HCT116 (cell line): ENCODE measurements at regions not wholly inside any gene's neighbourhood (a gene's known extent, or its start where the extent isn't known, plus 50 kb on each side); places are given as distances from the start of the nearest gene placed in this dataset.

Experiments
- ATAC-seq: fragments of 200-7000 bp; cut with Tn5 transposase; 2 replicates; pipeline ENCODE4 v1.9.1; 2020; ENCODE audit warnings: mild to moderate bottlenecking, moderate library complexity
- BruUV-seq: library from RNA; stranded (reverse); fragments of 400-500 nt; replicated peaks from 2 replicates; lab custom pipeline; 2021; lab: Mats Ljungman, UMichigan
- CTCF ChIA-PET: fragments of 300-600 bp; sonication (Branson Sonifier 250); formaldehyde crosslinking; loops from one replicate; lab custom pipeline; 2021; ENCODE audit warnings: antibody characterized with exemption; lab: Charles Lee
- POLR2A ChIA-PET: fragments of 300-600, 350-600 bp; sonication (Branson Sonifier 250); formaldehyde crosslinking; loops from one replicate; lab custom pipeline; 2021; ENCODE audit warnings: antibody characterized with exemption; lab: Charles Lee
- RAD21 ChIA-PET, 2 experiments: fragments of 300-600 bp; sonication (Branson Sonifier 250); formaldehyde crosslinking; loops; one replicate each; lab custom pipeline; 2023; ENCODE audit warnings: low total read pairs in 2 of 2; ENCODE audit not compliant: uncharacterized antibody in 2 of 2, unreplicated experiment in 2 of 2, low non-redundant PET in 1 of 2; lab: Charles Lee
- DNase-seq: peaks from one replicate; pipeline ENCODE4 v3.0.0-alpha.2; 2010; ENCODE audit warnings: low read depth, low spot score
- H2AFZ ChIP-seq: fragments of 200-600 bp; shearing (Covaris generic), sonication (generic); 2 replicates; pipeline ENCODE4 v1.6.1; 2017; ENCODE audit warnings: low read depth, mixed run types, mixed read lengths, antibody characterized with exemption, low read length; ENCODE audit not compliant: poor library complexity, severe bottlenecking
- H3K27ac ChIP-seq: 2 replicates; pipeline ENCODE4 v1.5.1; 2012; ENCODE audit warnings: low read depth, low read length
- H3K27me3 ChIP-seq: fragments of 200-600 bp; sonication (generic); 2 replicates; pipeline ENCODE4 v1.6.1; 2016; ENCODE audit warnings: mixed run types, low read length, mixed read lengths; ENCODE audit not compliant: insufficient read depth
- H3K36me3 ChIP-seq, 2 experiments: fragments of 200-500 bp in 1 of 2; fragments of 200-600 bp in 1 of 2; sonication (Bioruptor generic) in 1 of 2; sonication (generic) in 1 of 2; 2 replicates each; pipeline versions ENCODE4 v1.5.1 to v1.6.1; 2014 to 2016; ENCODE audit warnings: low read length in 2 of 2, inconsistent platforms in 1 of 2, mixed read lengths in 1 of 2, mixed run types in 1 of 2; ENCODE audit not compliant: insufficient read depth in 2 of 2, control insufficient read depth in 1 of 2
- H3K4me1 ChIP-seq, 2 experiments: fragments of 200-600 bp in 1 of 2; sonication (generic) in 1 of 2; 2 replicates each; pipeline versions ENCODE4 v1.5.1 to v1.6.1; 2012 to 2017; ENCODE audit warnings: low read length in 2 of 2, inconsistent platforms in 1 of 2, mild to moderate bottlenecking in 1 of 2, mixed read lengths in 1 of 2, mixed run types in 1 of 2, moderate library complexity in 1 of 2; ENCODE audit not compliant: insufficient read depth in 2 of 2, control insufficient read depth in 1 of 2
- H3K4me2 ChIP-seq: fragments of 200-600 bp; sonication (generic); 2 replicates; pipeline ENCODE4 v1.6.1; 2017; ENCODE audit warnings: mixed run types, low read length, mixed read lengths
- H3K4me3 ChIP-seq, 2 experiments: fragments of 200-600 bp in 1 of 2; sonication (generic) in 1 of 2; replicated peaks in 1 of 2; 2 replicates each; pipeline ENCODE4 v1.5.1; 2011 to 2016; ENCODE audit warnings: low read length in 2 of 2, control low read depth in 1 of 2, low read depth in 1 of 2, mild to moderate bottlenecking in 1 of 2, mixed read lengths in 1 of 2, mixed run types in 1 of 2
- H3K79me2 ChIP-seq: fragments of 200-600 bp; sonication (generic); 2 replicates; pipeline ENCODE4 v1.6.1; 2017; ENCODE audit warnings: mild to moderate bottlenecking, mixed run types, low read length, moderate library complexity, mixed read lengths; ENCODE audit not compliant: insufficient read depth
- H3K9ac ChIP-seq: fragments of 200-600 bp; sonication (generic); 2 replicates; pipeline ENCODE4 v1.6.1; 2016; ENCODE audit warnings: low read length, mixed read lengths
- H3K9me2 ChIP-seq: fragments of 200-600 bp; sonication (generic), shearing (Covaris generic); 2 replicates; pipeline ENCODE4 v1.6.1; 2017; ENCODE audit warnings: mixed run types, mild to moderate bottlenecking, moderate library complexity; ENCODE audit not compliant: insufficient read depth
- H3K9me3 ChIP-seq, 2 experiments: fragments of 200-500 bp in 1 of 2; fragments of 200-600 bp in 1 of 2; sonication (Bioruptor generic) in 1 of 2; sonication (generic) in 1 of 2; 2 replicates each; pipeline ENCODE4 v1.6.1; 2014 to 2017; ENCODE audit warnings: low read length in 2 of 2, mixed read lengths in 2 of 2, inconsistent platforms in 1 of 2, low read depth in 1 of 2, mild to moderate bottlenecking in 1 of 2, mixed run types in 1 of 2, moderate library complexity in 1 of 2; ENCODE audit not compliant: control insufficient read depth in 1 of 2, insufficient read depth in 1 of 2
- H4K20me1 ChIP-seq: fragments of 200-600 bp; sonication (generic), shearing (Covaris generic); 2 replicates; pipeline ENCODE4 v1.6.1; 2017; ENCODE audit warnings: mixed run types, mild to moderate bottlenecking, moderate library complexity; ENCODE audit not compliant: insufficient read depth
- ATF3 ChIP-seq: IDR thresholded peaks from 2 replicates; pipeline ENCODE4 v1.6.1; 2012
- CBX3 ChIP-seq: IDR thresholded peaks from 2 replicates; pipeline ENCODE4 v1.6.1; 2012; ENCODE audit warnings: low read depth
- CEBPB ChIP-seq: IDR thresholded peaks from 2 replicates; pipeline ENCODE4 v1.6.1; 2012; ENCODE audit warnings: low read depth
- CTCF ChIP-seq, 3 experiments: fragments of 200-600 bp in 1 of 3; sonication (generic) in 1 of 3; IDR thresholded peaks in 2 of 3; conservative IDR thresholded peaks in 1 of 3; 2 replicates each; pipeline ENCODE4 v1.5.1; 2012 to 2017; ENCODE audit warnings: low read depth in 2 of 3, low read length in 2 of 3, antibody characterized with exemption in 1 of 3, borderline replicate concordance in 1 of 3, control low read depth in 1 of 3, mild to moderate bottlenecking in 1 of 3, mixed read lengths in 1 of 3, mixed run types in 1 of 3, moderate library complexity in 1 of 3; ENCODE audit not compliant: insufficient read depth in 1 of 3
- EGR1 ChIP-seq: IDR thresholded peaks from 2 replicates; pipeline ENCODE4 v1.6.1; 2012; ENCODE audit warnings: low read depth
- ELF1 ChIP-seq: IDR thresholded peaks from 2 replicates; pipeline ENCODE4 v1.6.1; 2012; ENCODE audit warnings: low read depth, borderline replicate concordance
- EZH2 ChIP-seq: fragments of 200-600 bp; sonication (generic); IDR thresholded peaks from 2 replicates; pipeline ENCODE4 v1.6.1; 2017; ENCODE audit warnings: antibody characterized with exemption, mixed run types
- JUND ChIP-seq: IDR thresholded peaks from 2 replicates; pipeline ENCODE4 v1.6.1; 2012
- POLR2A ChIP-seq: IDR thresholded peaks from 2 replicates; pipeline ENCODE4 v1.7.0; 2011; ENCODE audit warnings: borderline replicate concordance; ENCODE audit not compliant: insufficient read depth, insufficient read length; ENCODE audit errors: extremely low read depth
- POLR2AphosphoS5 ChIP-seq: IDR thresholded peaks from 2 replicates; pipeline ENCODE4 v1.6.1; 2011; ENCODE audit warnings: mild to moderate bottlenecking, low read depth, low read length, moderate library complexity
- SIN3A ChIP-seq: IDR thresholded peaks from 2 replicates; pipeline ENCODE4 v1.6.1; 2012; ENCODE audit warnings: low read depth
- SP1 ChIP-seq: IDR thresholded peaks from 2 replicates; pipeline ENCODE4 v1.6.1; 2012; ENCODE audit warnings: low read depth
- ZFX ChIP-seq: fragments of 450-650 bp; IDR thresholded peaks from 2 replicates; pipeline ENCODE4 v1.6.1; 2017
- intact Hi-C: fragments of 100-400 bp; cut with micrococcal nuclease; formaldehyde crosslinking; loops from 2 replicates; pipeline ENCODE4 v1.10.0; 2022
- TF ChIP-seq, protein P1 (sequence below): IDR thresholded peaks from 2 replicates; pipeline ENCODE4 v1.6.1; 2012; ENCODE audit warnings: low read depth
- TF ChIP-seq, protein P2 (sequence below): IDR thresholded peaks from 2 replicates; pipeline ENCODE4 v1.6.1; 2011; ENCODE audit warnings: mild to moderate bottlenecking, low read length, moderate library complexity; ENCODE audit not compliant: insufficient replicate concordance; ENCODE audit errors: extremely low read depth

GRCh38 chr5:17336054-17336453 lies 118.6 kb downstream of the BASP1 start:
- ATAC-seq, result no peak

More at GRCh38 chr5:17336054-17336453, 118.6 kb downstream of the BASP1 start:
- Histone ChIP-seq H4K20me1 (no peaks in the 10 kb centered on the region), H3K9ac (no peak overlapping the region), H3K4me2 (no peak overlapping the region), H2AFZ (no peak overlapping the region), H3K79me2 (no peaks in the 10 kb centered on the region), H3K9me3 (no peaks in the 10 kb centered on the region), H3K4me3 (no peak overlapping the region), H3K4me1 (no peaks in the 10 kb centered on the region), H3K36me3 (no peaks in the 10 kb centered on the region), H3K27ac (no peak overlapping the region), H3K27me3 (no peaks in the 10 kb centered on the region), H3K9me2 (no peaks in the 10 kb centered on the region)
- ChIA-PET CTCF (no interaction called here), RAD21 (no interaction called here), POLR2A (no interaction called here)
- no TSS peak for BruUV-seq
- intact Hi-C loops, result no loop called here
- no peak for DNase-seq
- TF ChIP-seq CTCF (IDR thresholded peaks at IDR 0.05 in 2 of 3, conservative IDR thresholded peaks at IDR 0.05 in 1 of 3; ENCODE audit: borderline replicate concordance in 1 of 3, insufficient read depth in 1 of 3, low read depth in 2 of 3, low read length in 2 of 3), result no peak
- no peak for TF ChIP-seq JUND
- no peak for TF ChIP-seq CBX3
- TF ChIP-seq EZH2, result no peak
- TF ChIP-seq EGR1, result no peak
- no peak for TF ChIP-seq POLR2A
- no peak for TF ChIP-seq SIN3A
- no peak for TF ChIP-seq ATF3
- TF ChIP-seq ELF1, result no peak
- TF ChIP-seq, protein P1, sequence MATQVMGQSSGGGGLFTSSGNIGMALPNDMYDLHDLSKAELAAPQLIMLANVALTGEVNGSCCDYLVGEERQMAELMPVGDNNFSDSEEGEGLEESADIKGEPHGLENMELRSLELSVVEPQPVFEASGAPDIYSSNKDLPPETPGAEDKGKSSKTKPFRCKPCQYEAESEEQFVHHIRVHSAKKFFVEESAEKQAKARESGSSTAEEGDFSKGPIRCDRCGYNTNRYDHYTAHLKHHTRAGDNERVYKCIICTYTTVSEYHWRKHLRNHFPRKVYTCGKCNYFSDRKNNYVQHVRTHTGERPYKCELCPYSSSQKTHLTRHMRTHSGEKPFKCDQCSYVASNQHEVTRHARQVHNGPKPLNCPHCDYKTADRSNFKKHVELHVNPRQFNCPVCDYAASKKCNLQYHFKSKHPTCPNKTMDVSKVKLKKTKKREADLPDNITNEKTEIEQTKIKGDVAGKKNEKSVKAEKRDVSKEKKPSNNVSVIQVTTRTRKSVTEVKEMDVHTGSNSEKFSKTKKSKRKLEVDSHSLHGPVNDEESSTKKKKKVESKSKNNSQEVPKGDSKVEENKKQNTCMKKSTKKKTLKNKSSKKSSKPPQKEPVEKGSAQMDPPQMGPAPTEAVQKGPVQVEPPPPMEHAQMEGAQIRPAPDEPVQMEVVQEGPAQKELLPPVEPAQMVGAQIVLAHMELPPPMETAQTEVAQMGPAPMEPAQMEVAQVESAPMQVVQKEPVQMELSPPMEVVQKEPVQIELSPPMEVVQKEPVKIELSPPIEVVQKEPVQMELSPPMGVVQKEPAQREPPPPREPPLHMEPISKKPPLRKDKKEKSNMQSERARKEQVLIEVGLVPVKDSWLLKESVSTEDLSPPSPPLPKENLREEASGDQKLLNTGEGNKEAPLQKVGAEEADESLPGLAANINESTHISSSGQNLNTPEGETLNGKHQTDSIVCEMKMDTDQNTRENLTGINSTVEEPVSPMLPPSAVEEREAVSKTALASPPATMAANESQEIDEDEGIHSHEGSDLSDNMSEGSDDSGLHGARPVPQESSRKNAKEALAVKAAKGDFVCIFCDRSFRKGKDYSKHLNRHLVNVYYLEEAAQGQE, result no peak
- TF ChIP-seq SP1, result no peak
- no peak for TF ChIP-seq POLR2AphosphoS5
- no peak for TF ChIP-seq CEBPB
- TF ChIP-seq, protein P2, sequence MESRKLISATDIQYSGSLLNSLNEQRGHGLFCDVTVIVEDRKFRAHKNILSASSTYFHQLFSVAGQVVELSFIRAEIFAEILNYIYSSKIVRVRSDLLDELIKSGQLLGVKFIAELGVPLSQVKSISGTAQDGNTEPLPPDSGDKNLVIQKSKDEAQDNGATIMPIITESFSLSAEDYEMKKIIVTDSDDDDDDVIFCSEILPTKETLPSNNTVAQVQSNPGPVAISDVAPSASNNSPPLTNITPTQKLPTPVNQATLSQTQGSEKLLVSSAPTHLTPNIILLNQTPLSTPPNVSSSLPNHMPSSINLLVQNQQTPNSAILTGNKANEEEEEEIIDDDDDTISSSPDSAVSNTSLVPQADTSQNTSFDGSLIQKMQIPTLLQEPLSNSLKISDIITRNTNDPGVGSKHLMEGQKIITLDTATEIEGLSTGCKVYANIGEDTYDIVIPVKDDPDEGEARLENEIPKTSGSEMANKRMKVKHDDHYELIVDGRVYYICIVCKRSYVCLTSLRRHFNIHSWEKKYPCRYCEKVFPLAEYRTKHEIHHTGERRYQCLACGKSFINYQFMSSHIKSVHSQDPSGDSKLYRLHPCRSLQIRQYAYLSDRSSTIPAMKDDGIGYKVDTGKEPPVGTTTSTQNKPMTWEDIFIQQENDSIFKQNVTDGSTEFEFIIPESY, result no peak
- no peak for TF ChIP-seq ZFX
